ENCODE measurements at regions not wholly inside any gene's neighbourhood (a gene's known extent, or its start where the extent isn't known, plus 50 kb on each side); places are given as distances from the start of the nearest gene placed in this dataset.

- intact Hi-C loops (cut with micrococcal nuclease), result no loop called here
- H3K27ac ChIP-seq (ENCODE audit: low read length in 2 of 2), result no peak overlapping the region
- no peaks in the 10 kb centered on the region for H3K27me3 ChIP-seq (replicated peaks in 1 of 4; ENCODE audit: control extremely low read depth in 1 of 4, control insufficient read depth in 3 of 4, insufficient read depth in 4 of 4, low read length in 3 of 4)
- no peak overlapping the region for H3K4me2 ChIP-seq (replicated peaks; ENCODE audit: low read depth, low read length, poor library complexity, severe bottlenecking)
- Mint-ChIP-seq H3K4me1 (peaks cover 6% of the 10 kb centered on the region), H3K4me3 (no peak overlapping the region), H3K9me3 (ENCODE audit: insufficient read depth) (peaks cover 4% of the 10 kb centered on the region), H3K27me3 (peaks cover 3% of the 10 kb centered on the region), H3K27ac (no peak overlapping the region)
- ChIA-PET POLR2A (no interaction called here), CTCF (no interaction called here)
- H3K9ac ChIP-seq (ENCODE audit: low read length), result no peak overlapping the region
- 100% methylated on average over 1 of the region's 1 CpG for WGBS (ENCODE audit: insufficient coverage)
- no peak for ATAC-seq (ENCODE audit: low read depth)
- no peak for DNase-seq
- H4K20me1 ChIP-seq (ENCODE audit: control insufficient read depth, insufficient read depth, low read length, poor library complexity, severe bottlenecking), result no peaks in the 10 kb centered on the region
- H3K79me2 ChIP-seq (ENCODE audit: control insufficient read depth, insufficient read depth, low read length), result no peaks in the 10 kb centered on the region
- H2AFZ ChIP-seq (ENCODE audit: insufficient read depth, low read depth, low read length, poor library complexity, severe bottlenecking), result no peak overlapping the region
- no peaks in the 10 kb centered on the region for H3K9me3 ChIP-seq (ENCODE audit: control extremely low read depth in 1 of 3, control insufficient read depth in 2 of 3, insufficient read depth in 1 of 3, low read length in 2 of 3)
- no peaks in the 10 kb centered on the region for H3K4me1 ChIP-seq (ENCODE audit: control insufficient read depth in 2 of 2, insufficient read depth in 2 of 2, low read length in 2 of 2)
- no peak overlapping the region for H3K4me3 ChIP-seq (ENCODE audit: control extremely low read depth in 1 of 5, extremely low read depth in 1 of 5, insufficient read depth in 1 of 5, low read depth in 2 of 5, low read length in 4 of 5)
- no peak for TF ChIP-seq EZH2 (IDR thresholded peaks at IDR 0.05; ENCODE audit: borderline replicate concordance, insufficient read depth, low read depth, low read length, poor library complexity, severe bottlenecking)
- TF ChIP-seq CTCF (IDR thresholded peaks at IDR 0.05), result no peak
- H3K36me3 ChIP-seq (replicated peaks in 1 of 2; ENCODE audit: control extremely low read depth in 1 of 2, control insufficient read depth in 1 of 2, extremely low read depth in 1 of 2, insufficient read depth in 2 of 2, low read length in 1 of 2), result no peaks in the 10 kb centered on the region
Observed at GRCh38 chr4:104975617-104976016, 171.1 kb upstream of the TET2 start.

GRCh38 chr4:104976262-104976661 lies 170.4 kb upstream of the TET2 start:
- WGBS (ENCODE audit: insufficient coverage), result no CpG with 5 or more reads among the region's 2 CpGs
- Mint-ChIP-seq H3K27ac (no peak overlapping the region), H3K27me3 (peaks cover 3% of the 10 kb centered on the region), H3K4me1 (peaks cover 2% of the 10 kb centered on the region), H3K4me3 (no peak overlapping the region), H3K9me3 (ENCODE audit: insufficient read depth) (peaks cover 4% of the 10 kb centered on the region)
- H3K4me3 ChIP-seq (ENCODE audit: control extremely low read depth in 1 of 5, extremely low read depth in 1 of 5, insufficient read depth in 1 of 5, low read depth in 2 of 5, low read length in 4 of 5), result no peak overlapping the region
- H3K36me3 ChIP-seq (replicated peaks in 1 of 2; ENCODE audit: control extremely low read depth in 1 of 2, control insufficient read depth in 1 of 2, extremely low read depth in 1 of 2, insufficient read depth in 2 of 2, low read length in 1 of 2), result no peaks in the 10 kb centered on the region
- H3K9me3 ChIP-seq (ENCODE audit: control extremely low read depth in 1 of 3, control insufficient read depth in 2 of 3, insufficient read depth in 1 of 3, low read length in 2 of 3), result no peaks in the 10 kb centered on the region
- H3K4me2 ChIP-seq (replicated peaks; ENCODE audit: low read depth, low read length, poor library complexity, severe bottlenecking), result no peak overlapping the region
- H3K9ac ChIP-seq (ENCODE audit: low read length), result no peak overlapping the region
- H4K20me1 ChIP-seq (ENCODE audit: control insufficient read depth, insufficient read depth, low read length, poor library complexity, severe bottlenecking), result no peaks in the 10 kb centered on the region
- H3K4me1 ChIP-seq (ENCODE audit: control insufficient read depth in 2 of 2, insufficient read depth in 2 of 2, low read length in 2 of 2), result no peaks in the 10 kb centered on the region
- no peaks in the 10 kb centered on the region for H3K27me3 ChIP-seq (replicated peaks in 1 of 4; ENCODE audit: control extremely low read depth in 1 of 4, control insufficient read depth in 3 of 4, insufficient read depth in 4 of 4, low read length in 3 of 4)
- ATAC-seq (ENCODE audit: low read depth), result no peak
- no peak overlapping the region for H3K27ac ChIP-seq (ENCODE audit: low read length in 2 of 2)
- intact Hi-C loops (cut with micrococcal nuclease), result no loop called here
- POLR2A ChIA-PET, result no interaction called here
- DNase-seq, result no peak
- H3K79me2 ChIP-seq (ENCODE audit: control insufficient read depth, insufficient read depth, low read length), result no peaks in the 10 kb centered on the region
- no peak overlapping the region for H2AFZ ChIP-seq (ENCODE audit: insufficient read depth, low read depth, low read length, poor library complexity, severe bottlenecking)
- TF ChIP-seq EZH2 (IDR thresholded peaks at IDR 0.05; ENCODE audit: borderline replicate concordance, insufficient read depth, low read depth, low read length, poor library complexity, severe bottlenecking) (no peak), CTCF (IDR thresholded peaks at IDR 0.05) (no peak)
- CTCF ChIA-PET, result no interaction called here
